ENCODE measurements at regions not wholly inside any gene's neighbourhood (a gene's known extent, or its start where the extent isn't known, plus 50 kb on each side); places are given as distances from the start of the nearest gene placed in this dataset.

DNA sequence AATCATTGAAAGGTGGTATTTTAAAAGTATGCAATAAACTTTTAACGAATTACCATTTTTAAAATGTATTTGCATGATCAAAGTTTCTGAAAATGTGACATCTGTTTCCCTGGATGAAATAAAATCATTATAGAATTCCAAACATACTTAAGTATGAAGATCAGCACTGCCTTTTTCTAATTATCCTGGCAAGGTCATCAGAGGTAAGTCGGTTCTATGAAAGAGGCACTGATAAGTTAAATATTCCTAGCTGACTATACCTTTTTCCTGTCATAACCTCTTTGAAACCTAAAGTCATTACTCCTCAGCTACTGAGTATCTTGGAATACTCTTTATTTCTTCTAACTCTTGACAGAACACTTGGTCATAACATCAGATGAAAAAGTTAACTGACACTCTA lies 406.1 kb upstream of the ALCAM start:
- Histone ChIP-seq H3K4me3 (no peak overlapping the region), H3K9me3 (no peaks in the 10 kb centered on the region), H3K27me3 (ENCODE audit: insufficient read depth in 3 of 3, low read length in 2 of 3) (no peaks in the 10 kb centered on the region), H3K4me1 (no peaks in the 10 kb centered on the region), H3K27ac (no peak overlapping the region), H3K36me3 (ENCODE audit: insufficient read depth in 1 of 2, low read depth in 1 of 2) (no peaks in the 10 kb centered on the region)
- intact Hi-C loops (cut with DNase I), result no loop called here
- DNase-seq (no peak), ATAC-seq (no peak)
- WGBS, 3 donors, result 50 to 57% (median 51%) methylated on average over 2 of the region's 2 CpGs
- TF ChIP-seq, protein P1, sequence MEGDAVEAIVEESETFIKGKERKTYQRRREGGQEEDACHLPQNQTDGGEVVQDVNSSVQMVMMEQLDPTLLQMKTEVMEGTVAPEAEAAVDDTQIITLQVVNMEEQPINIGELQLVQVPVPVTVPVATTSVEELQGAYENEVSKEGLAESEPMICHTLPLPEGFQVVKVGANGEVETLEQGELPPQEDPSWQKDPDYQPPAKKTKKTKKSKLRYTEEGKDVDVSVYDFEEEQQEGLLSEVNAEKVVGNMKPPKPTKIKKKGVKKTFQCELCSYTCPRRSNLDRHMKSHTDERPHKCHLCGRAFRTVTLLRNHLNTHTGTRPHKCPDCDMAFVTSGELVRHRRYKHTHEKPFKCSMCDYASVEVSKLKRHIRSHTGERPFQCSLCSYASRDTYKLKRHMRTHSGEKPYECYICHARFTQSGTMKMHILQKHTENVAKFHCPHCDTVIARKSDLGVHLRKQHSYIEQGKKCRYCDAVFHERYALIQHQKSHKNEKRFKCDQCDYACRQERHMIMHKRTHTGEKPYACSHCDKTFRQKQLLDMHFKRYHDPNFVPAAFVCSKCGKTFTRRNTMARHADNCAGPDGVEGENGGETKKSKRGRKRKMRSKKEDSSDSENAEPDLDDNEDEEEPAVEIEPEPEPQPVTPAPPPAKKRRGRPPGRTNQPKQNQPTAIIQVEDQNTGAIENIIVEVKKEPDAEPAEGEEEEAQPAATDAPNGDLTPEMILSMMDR (IDR thresholded peaks at IDR 0.05), result no peak

DNA sequence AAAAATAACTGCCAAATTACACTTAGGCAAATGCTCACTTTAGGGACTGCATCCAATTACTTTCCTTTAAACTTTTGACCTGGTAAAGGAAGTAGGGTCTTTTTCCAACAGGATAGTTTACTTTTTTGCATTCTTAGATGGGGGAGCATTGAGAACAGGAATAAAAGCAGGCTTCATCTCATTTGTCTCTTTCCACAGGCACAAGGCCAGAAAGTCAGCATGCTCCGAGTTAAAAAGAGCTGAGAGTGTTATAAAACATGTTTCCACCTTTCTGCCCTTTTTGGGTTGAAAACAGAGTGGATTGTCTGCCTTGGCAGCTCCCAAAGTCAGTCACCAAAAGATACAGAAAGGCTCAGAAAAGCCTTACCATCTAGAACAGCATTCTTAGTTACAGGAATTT lies 404.9 kb upstream of the ALCAM start:
- Histone ChIP-seq H3K4me3 (no peak overlapping the region), H3K4me1 (no peaks in the 10 kb centered on the region), H3K27ac (no peak overlapping the region), H3K9me3 (no peaks in the 10 kb centered on the region), H3K36me3 (ENCODE audit: insufficient read depth in 1 of 2, low read depth in 1 of 2) (no peaks in the 10 kb centered on the region), H3K27me3 (ENCODE audit: insufficient read depth in 3 of 3, low read length in 2 of 3) (no peaks in the 10 kb centered on the region)
- intact Hi-C loops (cut with DNase I), result no loop called here
- DNase-seq, result no peak
- TF ChIP-seq, protein P1 (IDR thresholded peaks at IDR 0.05), result no peak
- 10 to 20% (median 14%) methylated on average over 1 of the region's 1 CpG for WGBS, 3 donors
- ATAC-seq, result no peak

DNA sequence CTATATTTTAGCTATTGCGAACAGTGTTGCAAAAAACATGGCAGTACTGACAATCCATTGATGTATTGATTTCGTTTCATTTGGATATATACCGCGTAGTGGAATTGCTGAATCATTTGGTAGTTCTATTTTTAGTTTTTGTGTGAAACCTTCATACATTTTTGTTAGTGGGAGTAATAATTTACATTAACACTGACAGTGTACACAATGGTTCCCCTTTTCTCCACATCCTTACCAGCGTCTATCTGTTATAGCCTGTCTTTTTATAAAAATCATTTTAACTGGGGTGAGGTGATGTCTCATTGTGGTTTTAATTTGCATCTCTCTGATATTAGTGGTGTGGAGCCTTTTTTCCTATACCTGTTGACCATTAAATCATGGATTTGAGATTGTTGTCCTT lies 392.4 kb upstream of the ALCAM start:
- Histone ChIP-seq H3K27me3 (ENCODE audit: insufficient read depth in 3 of 3, low read length in 2 of 3) (no peaks in the 10 kb centered on the region), H3K4me1 (no peaks in the 10 kb centered on the region), H3K27ac (no peak overlapping the region), H3K9me3 (no peaks in the 10 kb centered on the region), H3K36me3 (ENCODE audit: insufficient read depth in 1 of 2, low read depth in 1 of 2) (no peaks in the 10 kb centered on the region), H3K4me3 (no peak overlapping the region)
- 74 to 91% (median 85%) methylated on average over 5 of the region's 5 CpGs for WGBS, 3 donors
- intact Hi-C loops (cut with DNase I), result no loop called here
- TF ChIP-seq, protein P1 (IDR thresholded peaks at IDR 0.05), result no peak
- ATAC-seq (no peak), DNase-seq (no peak)

DNA sequence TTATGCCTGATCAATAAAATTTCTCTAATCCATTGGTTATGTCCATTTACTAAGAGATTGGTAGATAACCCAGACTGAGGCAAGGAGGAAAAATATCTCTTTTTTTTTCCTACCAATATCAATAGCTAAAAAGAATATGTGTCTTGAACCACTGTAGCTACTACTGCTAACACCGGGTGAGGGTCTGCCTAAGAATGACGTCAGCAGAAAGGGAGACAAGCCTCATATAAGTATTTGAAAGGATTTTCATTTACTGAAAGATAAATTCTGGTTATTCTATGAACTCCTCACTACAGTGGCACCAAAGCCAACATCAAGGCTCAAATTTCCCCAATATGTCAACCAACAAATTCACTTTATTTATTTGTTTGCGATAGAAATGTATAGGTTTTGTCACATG lies 389.0 kb upstream of the ALCAM start:
- Histone ChIP-seq H3K27me3 (ENCODE audit: insufficient read depth in 3 of 3, low read length in 2 of 3) (no peaks in the 10 kb centered on the region), H3K27ac (no peak overlapping the region), H3K4me3 (no peak overlapping the region), H3K9me3 (no peaks in the 10 kb centered on the region), H3K4me1 (no peaks in the 10 kb centered on the region), H3K36me3 (ENCODE audit: insufficient read depth in 1 of 2, low read depth in 1 of 2) (no peaks in the 10 kb centered on the region)
- ATAC-seq, result no peak
- TF ChIP-seq, protein P1 (IDR thresholded peaks at IDR 0.05), result no peak
- intact Hi-C loops (cut with DNase I), result no loop called here
- 94 to 96% (median 94%) methylated on average over 3 of the region's 3 CpGs for WGBS, 3 donors
- no peak for DNase-seq

DNA sequence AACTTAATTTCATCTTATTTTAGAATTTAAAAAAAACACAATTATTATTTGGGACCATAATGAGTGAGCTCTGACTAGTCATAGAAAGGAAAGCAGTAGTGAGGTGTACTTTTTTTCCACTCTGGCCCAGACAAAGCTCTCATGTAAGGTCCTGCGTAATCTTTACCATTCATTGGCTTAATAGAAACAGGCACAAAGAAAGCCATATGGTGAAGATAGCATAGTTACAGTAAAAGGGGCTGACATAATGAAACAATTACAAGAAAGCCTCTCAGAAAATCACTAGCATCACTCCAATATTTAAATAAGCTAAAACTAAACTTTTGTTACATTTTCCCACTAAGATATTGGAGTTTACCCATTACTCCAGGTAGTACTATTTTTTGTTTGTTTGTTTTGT lies 384.6 kb upstream of the ALCAM start:
- Histone ChIP-seq H3K27ac (no peak overlapping the region), H3K9me3 (no peaks in the 10 kb centered on the region), H3K4me1 (no peaks in the 10 kb centered on the region), H3K36me3 (ENCODE audit: insufficient read depth in 1 of 2, low read depth in 1 of 2) (no peaks in the 10 kb centered on the region), H3K4me3 (no peak overlapping the region), H3K27me3 (ENCODE audit: insufficient read depth in 3 of 3, low read length in 2 of 3) (no peaks in the 10 kb centered on the region)
- ATAC-seq, result no peak
- intact Hi-C loops (cut with DNase I), result no loop called here
- TF ChIP-seq, protein P1 (IDR thresholded peaks at IDR 0.05), result no peak
- DNase-seq, result no peak
- WGBS, 3 donors, result 94 to 97% (median 96%) methylated on average over 1 of the region's 1 CpG

Data from psoas muscle (tissue), 7 donors.